A549 (cell line): ENCODE measurements at regions not wholly inside any gene's neighbourhood (a gene's known extent, or its start where the extent isn't known, plus 50 kb on each side); places are given as distances from the start of the nearest gene placed in this dataset.

Source experiments
- ATAC-seq, 2 experiments: fragments of 200-7000 bp in 1 of 2; fragments of >200 bp in 1 of 2; cut with Nextera tagmentation in 1 of 2; cut with Tn5 transposase in 1 of 2; 3 replicates each; pipeline versions ENCODE4 v1.8.0 to v1.9.1; 2018 to 2020; ENCODE audit warnings: mild to moderate bottlenecking in 1 of 2, moderate library complexity in 1 of 2
- CTCF ChIA-PET: fragments of 300-600 bp; sonication (Branson Sonifier 250); formaldehyde crosslinking; extraction: SDS; loops from one replicate; lab custom pipeline; 2021; ENCODE audit warnings: antibody characterized with exemption, inconsistent platforms; lab: Yijun Ruan, JAX
- POLR2A ChIA-PET: fragments of 350-600 bp; formaldehyde crosslinking; extraction: SDS; loops from one replicate; lab custom pipeline; 2021; ENCODE audit warnings: antibody characterized with exemption, inconsistent platforms; lab: Yijun Ruan, JAX
- DNase-seq, 2 experiments: peaks; one replicate each; pipeline versions ENCODE4 v3.0.0 to v3.0.0-alpha.2; 2011 to 2016; ENCODE audit warnings: low read depth in 1 of 2, low spot score in 1 of 2
- FAIRE-seq: peaks from 2 replicates; lab custom pipeline; 2011; peaks lifted over from hg19 to GRCh38; lab: Jason Lieb, UNC
- H3K27ac ChIP-seq, 2 experiments: fragments of >200 bp; sonication (Bioruptor Twin); formaldehyde crosslinking; 3 replicates each; pipeline ENCODE4 v1.5.1; 2016 to 2017
- H3K4me1 ChIP-seq: fragments of >200 bp; sonication (Bioruptor Twin); formaldehyde crosslinking; 3 replicates; pipeline ENCODE4 v1.6.1; 2016
- H3K4me2 ChIP-seq: fragments of >200 bp; sonication (Bioruptor Twin); formaldehyde crosslinking; 3 replicates; pipeline ENCODE4 v1.6.1; 2016
- H3K4me3 ChIP-seq: fragments of >200 bp; sonication (Bioruptor Twin); formaldehyde crosslinking; 3 replicates; pipeline ENCODE4 v1.5.1; 2016
- H3K9me3 ChIP-seq: fragments of >200 bp; sonication (Bioruptor Twin); formaldehyde crosslinking; 3 replicates; pipeline ENCODE4 v1.6.1; 2016
- ATOH8 ChIP-seq: fragments of 250-450 bp; sonication (Bioruptor Pico); IDR thresholded peaks from 2 replicates; pipeline ENCODE4 v1.5.0; 2020; ENCODE audit warnings: low read depth, mild to moderate bottlenecking, moderate library complexity
- BCL3 ChIP-seq: fragments of >200 bp; sonication (Bioruptor Twin); formaldehyde crosslinking; IDR thresholded peaks from 3 replicates; pipeline ENCODE4 v1.6.1; 2016
- CBX2 ChIP-seq: fragments of 200-600 bp; sonication (generic); IDR thresholded peaks from 2 replicates; pipeline ENCODE4 v1.6.1; 2016; ENCODE audit warnings: low read depth, mild to moderate bottlenecking, borderline replicate concordance
- HDAC2 ChIP-seq: fragments of 200-600 bp; sonication (generic); IDR thresholded peaks from 2 replicates; pipeline ENCODE4 v1.6.1; 2016
- HMGXB4 ChIP-seq: fragments of 250-450 bp; sonication (Bioruptor Pico); IDR thresholded peaks from 2 replicates; pipeline ENCODE4 v1.5.0; 2021; ENCODE audit warnings: mild to moderate bottlenecking, moderate library complexity, borderline replicate concordance
- HOXB13 ChIP-seq: fragments of 250-450 bp; sonication (Bioruptor Pico); IDR thresholded peaks from 2 replicates; pipeline ENCODE4 v1.5.0; 2020; ENCODE audit warnings: low read depth, mild to moderate bottlenecking, moderate library complexity
- HOXB5 ChIP-seq: fragments of 250-450 bp; sonication (Bioruptor Pico); IDR thresholded peaks from 2 replicates; pipeline ENCODE4 v1.5.0; 2020; ENCODE audit warnings: mild to moderate bottlenecking, moderate library complexity
- JUNB ChIP-seq: fragments of >200 bp; sonication (Bioruptor Twin); formaldehyde crosslinking; IDR thresholded peaks from 2 replicates; pipeline ENCODE4 v1.6.1; 2016
- NPAS2 ChIP-seq: fragments of 250-450 bp; sonication (Bioruptor Pico); IDR thresholded peaks from 2 replicates; pipeline ENCODE4 v1.8.0; 2022; ENCODE audit warnings: mild to moderate bottlenecking, moderate library complexity, borderline replicate concordance
- RAD21 ChIP-seq, 2 experiments: fragments of >200 bp in 1 of 2; sonication (Bioruptor Twin) in 1 of 2; formaldehyde crosslinking in 1 of 2; IDR thresholded peaks in 1 of 2; conservative IDR thresholded peaks in 1 of 2; 2 replicates in 1 of 2; 3 replicates in 1 of 2; pipeline ENCODE4 v1.6.1; 2012 to 2018; ENCODE audit warnings: inconsistent platforms in 1 of 2
- RARB ChIP-seq: fragments of 250-450 bp; sonication (Bioruptor Pico); IDR thresholded peaks from 2 replicates; pipeline ENCODE4 v1.8.0; 2021; ENCODE audit warnings: mild to moderate bottlenecking, moderate library complexity
- REST ChIP-seq: fragments of 200-600 bp; sonication (generic); IDR thresholded peaks from 2 replicates; pipeline ENCODE4 v1.6.1; 2016; ENCODE audit warnings: antibody characterized with exemption, mild to moderate bottlenecking, moderate library complexity
- RFX5 ChIP-seq: fragments of 450-650 bp; IDR thresholded peaks from 2 replicates; pipeline ENCODE4 v1.7.1; 2014; ENCODE audit warnings: antibody characterized with exemption, mild to moderate bottlenecking, moderate library complexity
- RNF2 ChIP-seq: fragments of 200-600 bp; sonication (generic); IDR thresholded peaks from 2 replicates; pipeline ENCODE4 v1.6.1; 2016; ENCODE audit warnings: low read depth, mild to moderate bottlenecking, antibody characterized with exemption, moderate library complexity, borderline replicate concordance
- SMC3 ChIP-seq: fragments of >200 bp; sonication (Bioruptor Twin); formaldehyde crosslinking; IDR thresholded peaks from 3 replicates; pipeline ENCODE4 v1.6.1; 2018; ENCODE audit warnings: inconsistent platforms
- USF2 ChIP-seq: fragments of 450-650 bp; IDR thresholded peaks from 2 replicates; pipeline ENCODE4 v1.6.1; 2014; ENCODE audit warnings: antibody characterized with exemption
- ZFP36 ChIP-seq: fragments of 450-650 bp; IDR thresholded peaks from 2 replicates; pipeline ENCODE4 v1.6.1; 2014; ENCODE audit warnings: borderline replicate concordance; ENCODE audit not compliant: partially characterized antibody
- WGBS: methylation state at CpG from one replicate; pipeline ENCODE4 v1.1.6; 2017; ENCODE audit errors: missing lambda C conversion rate; 5-methylcytosine and 5-hydroxymethylcytosine counted together

- no peak for TF ChIP-seq SMC3
- TF ChIP-seq HOXB13 (CRISPR knock-in tag), result no peak
- TF ChIP-seq HOXB5 (CRISPR knock-in tag), result no peak
- TF ChIP-seq RNF2, result no peak
- Histone ChIP-seq H3K27ac (no peak overlapping the region), H3K4me3 (no peak overlapping the region), H3K9me3 (no peaks in the 10 kb centered on the region), H3K4me2 (no peak overlapping the region), H3K4me1 (no peaks in the 10 kb centered on the region)
- FAIRE-seq (no peak), DNase-seq (no peak), ATAC-seq (no peak)
- POLR2A ChIA-PET, result no interaction called here
- CTCF ChIA-PET, result no interaction called here
- WGBS, result 47% methylated on average over 6 of the region's 6 CpGs
Measured at GRCh38 chr11:114799476-114799875, 121.1 kb downstream of the NXPE2 start.

- 48% methylated on average over 3 of the region's 3 CpGs for WGBS
- no peak for TF ChIP-seq HDAC2
- no peak for TF ChIP-seq ZFP36
- TF ChIP-seq RFX5, result no peak
- no peak for TF ChIP-seq REST
- no peak for TF ChIP-seq ATOH8 (CRISPR knock-in tag)
- no peak for TF ChIP-seq RARB (CRISPR knock-in tag)
- no peak for TF ChIP-seq RAD21 (conservative IDR thresholded peaks at IDR 0.05 in 1 of 2, IDR thresholded peaks at IDR 0.05 in 1 of 2)
- TF ChIP-seq BCL3, result no peak
- no peak for TF ChIP-seq JUNB
- no peak for TF ChIP-seq HMGXB4 (CRISPR knock-in tag)
- no peak for TF ChIP-seq NPAS2
- no peak for TF ChIP-seq CBX2
- TF ChIP-seq USF2, result no peak
- Histone ChIP-seq H3K27ac (no peak overlapping the region), H3K9me3 (no peaks in the 10 kb centered on the region), H3K4me2 (no peak overlapping the region), H3K4me1 (no peaks in the 10 kb centered on the region), H3K4me3 (no peak overlapping the region)
- POLR2A ChIA-PET, result no interaction called here
- DNase-seq, result no peak
- FAIRE-seq, result no peak
- CTCF ChIA-PET, result no interaction called here
- ATAC-seq, result no peak
Measured at GRCh38 chr11:114801773-114802172, 123.4 kb downstream of the NXPE2 start.
